OCI-LY1 (cell line): ENCODE measurements at regions not wholly inside any gene's neighbourhood (a gene's known extent, or its start where the extent isn't known, plus 50 kb on each side); places are given as distances from the start of the nearest gene placed in this dataset.

Experiments
- H2AFZ ChIP-seq: fragments of 200-600 bp; sonication (generic), shearing (Covaris generic); 2 replicates; pipeline ENCODE4 v1.6.0; 2014; ENCODE audit warnings: antibody characterized with exemption, mild to moderate bottlenecking, low read length
- H3F3A ChIP-seq: fragments of 200-600 bp; sonication (generic), shearing (Covaris generic); 2 replicates; pipeline ENCODE4 v1.6.0; 2014; ENCODE audit warnings: mild to moderate bottlenecking, antibody characterized with exemption, low read length, moderate library complexity; ENCODE audit not compliant: insufficient read depth
- H3K27ac ChIP-seq: fragments of 200-600 bp; sonication (generic); 2 replicates; pipeline ENCODE4 v1.5.1; 2014; ENCODE audit warnings: low read length, mixed run types, mild to moderate bottlenecking, low read depth; ENCODE audit not compliant: poor library complexity, severe bottlenecking
- H3K27me3 ChIP-seq: fragments of 200-600 bp; sonication (generic); 2 replicates; pipeline ENCODE4 v1.6.0; 2014; ENCODE audit warnings: antibody characterized with exemption, mild to moderate bottlenecking, low read length, moderate library complexity; ENCODE audit not compliant: insufficient read depth
- H3K36me3 ChIP-seq: fragments of 200-600 bp; sonication (generic); 2 replicates; pipeline ENCODE4 v1.6.1; 2014; ENCODE audit warnings: mild to moderate bottlenecking, antibody characterized with exemption, low read length, moderate library complexity, mixed read lengths; ENCODE audit not compliant: insufficient read depth
- H3K4me1 ChIP-seq: fragments of 200-600 bp; sonication (generic); 2 replicates; pipeline ENCODE4 v1.5.1; 2014; ENCODE audit warnings: mild to moderate bottlenecking, low read length, moderate library complexity; ENCODE audit not compliant: insufficient read depth, severe bottlenecking
- H3K4me2 ChIP-seq: fragments of 200-600 bp; sonication (generic), shearing (Covaris generic); 2 replicates; pipeline ENCODE4 v1.6.1; 2014; ENCODE audit warnings: low read length
- H3K4me3 ChIP-seq: fragments of 200-600 bp; sonication (generic); 2 replicates; pipeline ENCODE4 v1.5.1; 2014; ENCODE audit warnings: low read length, low read depth, mild to moderate bottlenecking, mixed read lengths; ENCODE audit not compliant: poor library complexity, severe bottlenecking
- H3K79me2 ChIP-seq: fragments of 200-600 bp; shearing (Covaris generic); 2 replicates; pipeline ENCODE4 v1.6.1; 2016; ENCODE audit warnings: mixed run types, low read length, mixed read lengths; ENCODE audit not compliant: insufficient read depth
- H3K9ac ChIP-seq: fragments of 200-600 bp; sonication (generic), shearing (Covaris generic); 2 replicates; pipeline ENCODE4 v1.6.1; 2014; ENCODE audit warnings: mild to moderate bottlenecking, low read length, mixed read lengths
- H3K9me2 ChIP-seq: fragments of 200-600 bp; sonication (generic), shearing (Covaris generic); 2 replicates; pipeline ENCODE4 v1.6.1; 2014; ENCODE audit warnings: low read depth, mild to moderate bottlenecking, low read length, mixed read lengths
- H3K9me3 ChIP-seq: fragments of 200-600 bp; shearing (Covaris generic); 2 replicates; pipeline ENCODE4 v1.6.1; 2014; ENCODE audit warnings: low read length, mixed read lengths
- H4K20me1 ChIP-seq: fragments of 200-600 bp; sonication (generic), shearing (Covaris generic); 2 replicates; pipeline ENCODE4 v1.6.0; 2016; ENCODE audit warnings: mild to moderate bottlenecking, low read length; ENCODE audit not compliant: insufficient read depth
- EZH2 ChIP-seq: fragments of 200-600 bp; sonication (generic), shearing (Covaris generic); IDR thresholded peaks from 2 replicates; pipeline ENCODE4 v1.8.0; 2017; ENCODE audit warnings: borderline replicate concordance, mixed run types, mild to moderate bottlenecking, antibody characterized with exemption, low read length, moderate library complexity, mixed read lengths
- TF ChIP-seq, protein P1 (sequence below): fragments of 200-600 bp; sonication (generic), shearing (Covaris generic); IDR thresholded peaks from 2 replicates; pipeline ENCODE4 v1.5.1; 2017; ENCODE audit warnings: mild to moderate bottlenecking, antibody characterized with exemption, low read length, moderate library complexity, mixed read lengths

GRCh38 chr10:37439826-37440225 lies 314.4 kb downstream of the ANKRD30A start:
- Histone ChIP-seq H3K4me2 (no peak overlapping the region), H3K4me1 (no peaks in the 10 kb centered on the region), H4K20me1 (no peaks in the 10 kb centered on the region), H3K27me3 (no peaks in the 10 kb centered on the region), H3K9ac (no peak overlapping the region), H3F3A (no peaks in the 10 kb centered on the region), H2AFZ (no peak overlapping the region), H3K9me3 (no peaks in the 10 kb centered on the region), H3K9me2 (no peaks in the 10 kb centered on the region), H3K4me3 (no peak overlapping the region), H3K36me3 (no peaks in the 10 kb centered on the region), H3K27ac (no peak overlapping the region), H3K79me2 (no peaks in the 10 kb centered on the region)
- no peak for TF ChIP-seq EZH2
- TF ChIP-seq, protein P1, sequence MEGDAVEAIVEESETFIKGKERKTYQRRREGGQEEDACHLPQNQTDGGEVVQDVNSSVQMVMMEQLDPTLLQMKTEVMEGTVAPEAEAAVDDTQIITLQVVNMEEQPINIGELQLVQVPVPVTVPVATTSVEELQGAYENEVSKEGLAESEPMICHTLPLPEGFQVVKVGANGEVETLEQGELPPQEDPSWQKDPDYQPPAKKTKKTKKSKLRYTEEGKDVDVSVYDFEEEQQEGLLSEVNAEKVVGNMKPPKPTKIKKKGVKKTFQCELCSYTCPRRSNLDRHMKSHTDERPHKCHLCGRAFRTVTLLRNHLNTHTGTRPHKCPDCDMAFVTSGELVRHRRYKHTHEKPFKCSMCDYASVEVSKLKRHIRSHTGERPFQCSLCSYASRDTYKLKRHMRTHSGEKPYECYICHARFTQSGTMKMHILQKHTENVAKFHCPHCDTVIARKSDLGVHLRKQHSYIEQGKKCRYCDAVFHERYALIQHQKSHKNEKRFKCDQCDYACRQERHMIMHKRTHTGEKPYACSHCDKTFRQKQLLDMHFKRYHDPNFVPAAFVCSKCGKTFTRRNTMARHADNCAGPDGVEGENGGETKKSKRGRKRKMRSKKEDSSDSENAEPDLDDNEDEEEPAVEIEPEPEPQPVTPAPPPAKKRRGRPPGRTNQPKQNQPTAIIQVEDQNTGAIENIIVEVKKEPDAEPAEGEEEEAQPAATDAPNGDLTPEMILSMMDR, result no peak

GRCh38 chr10:37436357-37436756 lies 311.0 kb downstream of the ANKRD30A start:
- Histone ChIP-seq H3K36me3 (no peaks in the 10 kb centered on the region), H3F3A (no peaks in the 10 kb centered on the region), H3K27ac (no peak overlapping the region), H3K9me2 (no peaks in the 10 kb centered on the region), H3K4me1 (no peaks in the 10 kb centered on the region), H3K9ac (no peak overlapping the region), H3K4me3 (no peak overlapping the region), H3K27me3 (no peaks in the 10 kb centered on the region), H3K4me2 (no peak overlapping the region), H4K20me1 (no peaks in the 10 kb centered on the region), H3K9me3 (no peaks in the 10 kb centered on the region), H2AFZ (no peak overlapping the region), H3K79me2 (no peaks in the 10 kb centered on the region)
- TF ChIP-seq, protein P1, result no peak
- no peak for TF ChIP-seq EZH2

GRCh38 chr10:37434091-37434490 lies 308.7 kb downstream of the ANKRD30A start:
- H3K27me3 ChIP-seq, result no peaks in the 10 kb centered on the region
- H3K4me3 ChIP-seq, result no peak overlapping the region
- H3K9me2 ChIP-seq, result no peaks in the 10 kb centered on the region
- no peak overlapping the region for H2AFZ ChIP-seq
- H3F3A ChIP-seq, result no peaks in the 10 kb centered on the region
- no peaks in the 10 kb centered on the region for H3K79me2 ChIP-seq
- H3K36me3 ChIP-seq, result no peaks in the 10 kb centered on the region
- H3K4me1 ChIP-seq, result no peaks in the 10 kb centered on the region
- no peak overlapping the region for H3K4me2 ChIP-seq
- H3K9ac ChIP-seq, result no peak overlapping the region
- no peaks in the 10 kb centered on the region for H4K20me1 ChIP-seq
- H3K27ac ChIP-seq, result no peak overlapping the region
- TF ChIP-seq, protein P1, result peak; percentile 28; the same call in 1 of the 2 replicates
- no peak for TF ChIP-seq EZH2
- H3K9me3 ChIP-seq, result no peaks in the 10 kb centered on the region
